Neural cell (in vitro differentiated cells): ENCODE measurements at regions not wholly inside any gene's neighbourhood (a gene's known extent, or its start where the extent isn't known, plus 50 kb on each side); places are given as distances from the start of the nearest gene placed in this dataset.

Experiments used
- H2AFZ ChIP-seq: fragments of 200-600, 300-800 bp; sonication (generic), shearing (Covaris generic); 2 replicates; pipeline ENCODE4 v1.6.0; 2014; ENCODE audit warnings: low read depth, mild to moderate bottlenecking, antibody characterized with exemption, low read length, moderate library complexity
- H3F3A ChIP-seq: fragments of 200-600 bp; shearing (Covaris generic); 2 replicates; pipeline ENCODE4 v1.6.1; 2016; ENCODE audit warnings: mild to moderate bottlenecking, moderate library complexity, mixed read lengths, antibody characterized with exemption, low read length; ENCODE audit not compliant: insufficient read depth, poor library complexity, severe bottlenecking
- H3K27ac ChIP-seq: fragments of 200-600, 300-800 bp; sonication (generic), shearing (Covaris generic); 2 replicates; pipeline ENCODE4 v1.5.1; 2014; ENCODE audit warnings: mild to moderate bottlenecking, low read length, moderate library complexity
- H3K27me3 ChIP-seq: fragments of 300-800, 200-600 bp; sonication (generic), shearing (Covaris generic); 2 replicates; pipeline ENCODE4 v1.6.0; 2014; ENCODE audit warnings: mild to moderate bottlenecking, low read depth, low read length, moderate library complexity; ENCODE audit not compliant: insufficient read depth
- H3K36me3 ChIP-seq: fragments of 300-800, 200-600 bp; sonication (generic), shearing (Covaris generic); 2 replicates; pipeline ENCODE4 v1.5.1; 2014; ENCODE audit warnings: mild to moderate bottlenecking, antibody characterized with exemption, low read length, moderate library complexity; ENCODE audit not compliant: insufficient read depth
- H3K4me2 ChIP-seq: fragments of 300-800, 200-600 bp; sonication (generic), shearing (Covaris generic); 2 replicates; pipeline ENCODE4 v1.6.0; 2014; ENCODE audit warnings: mild to moderate bottlenecking, low read length
- H3K4me3 ChIP-seq: fragments of 300-800, 200-600 bp; sonication (generic), shearing (Covaris generic); 2 replicates; pipeline ENCODE4 v1.5.1; 2014; ENCODE audit warnings: mild to moderate bottlenecking, low read length, moderate library complexity
- H3K79me2 ChIP-seq: fragments of 200-600 bp; shearing (Covaris generic); replicated peaks from 2 replicates; pipeline ENCODE4 v1.6.0; 2014; ENCODE audit warnings: mild to moderate bottlenecking, low read length, moderate library complexity; ENCODE audit not compliant: insufficient read depth
- H3K9ac ChIP-seq: fragments of 300-800, 200-600 bp; sonication (generic), shearing (Covaris generic); 2 replicates; pipeline ENCODE4 v1.6.1; 2016; ENCODE audit warnings: mild to moderate bottlenecking, low read length, mixed read lengths
- H3K9me2 ChIP-seq: fragments of 200-600 bp; shearing (Covaris generic); 2 replicates; pipeline ENCODE4 v1.6.1; 2016; ENCODE audit warnings: mild to moderate bottlenecking, low read length, mixed read lengths; ENCODE audit not compliant: insufficient read depth
- H3K9me3 ChIP-seq: fragments of 200-600, 300-800 bp; sonication (generic), shearing (Covaris generic); 2 replicates; pipeline ENCODE4 v1.6.1; 2016; ENCODE audit warnings: mild to moderate bottlenecking, mixed run types, low read length, moderate library complexity, mixed read lengths
- H4K20me1 ChIP-seq: fragments of 200-600 bp; shearing (Covaris generic); 2 replicates; pipeline ENCODE4 v1.6.1; 2016; ENCODE audit warnings: mild to moderate bottlenecking, mixed run types; ENCODE audit not compliant: insufficient read depth
- EP300 ChIP-seq: fragments of 450-650 bp; conservative IDR thresholded peaks from 2 replicates; pipeline ENCODE4 v1.6.1; 2014; ENCODE audit warnings: antibody characterized with exemption, mild to moderate bottlenecking, moderate library complexity; ENCODE audit not compliant: poor library complexity, severe bottlenecking
- EZH2 ChIP-seq: fragments of 200-600, 300-800 bp; shearing (Covaris generic), sonication (generic); IDR thresholded peaks from 2 replicates; pipeline ENCODE4 v1.6.1; 2014; ENCODE audit warnings: antibody characterized with exemption, low read length, borderline replicate concordance, mild to moderate bottlenecking; ENCODE audit not compliant: insufficient read depth, poor library complexity, severe bottlenecking
- MXI1 ChIP-seq: fragments of 450-650 bp; conservative IDR thresholded peaks from 2 replicates; pipeline ENCODE4 v1.6.1; 2014; ENCODE audit warnings: antibody characterized with exemption, mild to moderate bottlenecking; ENCODE audit not compliant: poor library complexity, severe bottlenecking
- POLR2AphosphoS5 ChIP-seq: IDR thresholded peaks from 2 replicates; pipeline ENCODE4 v1.6.1; 2012
- RAD21 ChIP-seq: fragments of 450-650 bp; conservative IDR thresholded peaks from 2 replicates; pipeline ENCODE4 v1.6.1; 2014; ENCODE audit warnings: antibody characterized with exemption, mild to moderate bottlenecking, moderate library complexity
- SMC3 ChIP-seq: fragments of 450-650 bp; conservative IDR thresholded peaks from 2 replicates; pipeline ENCODE4 v1.6.1; 2014; ENCODE audit warnings: antibody characterized with exemption, mild to moderate bottlenecking, moderate library complexity; ENCODE audit not compliant: poor library complexity
- TAF1 ChIP-seq: IDR thresholded peaks from 2 replicates; pipeline ENCODE4 v1.6.1; 2012; ENCODE audit warnings: low read depth
- TF ChIP-seq, protein P1 (sequence below): IDR thresholded peaks from 2 replicates; pipeline ENCODE4 v1.6.1; 2012; ENCODE audit warnings: borderline replicate concordance
- TF ChIP-seq, protein P2 (sequence below): fragments of 450-650 bp; IDR thresholded peaks from 2 replicates; pipeline ENCODE4 v1.5.1; 2014; ENCODE audit warnings: antibody characterized with exemption, mild to moderate bottlenecking, moderate library complexity; ENCODE audit not compliant: poor library complexity, severe bottlenecking

DNA sequence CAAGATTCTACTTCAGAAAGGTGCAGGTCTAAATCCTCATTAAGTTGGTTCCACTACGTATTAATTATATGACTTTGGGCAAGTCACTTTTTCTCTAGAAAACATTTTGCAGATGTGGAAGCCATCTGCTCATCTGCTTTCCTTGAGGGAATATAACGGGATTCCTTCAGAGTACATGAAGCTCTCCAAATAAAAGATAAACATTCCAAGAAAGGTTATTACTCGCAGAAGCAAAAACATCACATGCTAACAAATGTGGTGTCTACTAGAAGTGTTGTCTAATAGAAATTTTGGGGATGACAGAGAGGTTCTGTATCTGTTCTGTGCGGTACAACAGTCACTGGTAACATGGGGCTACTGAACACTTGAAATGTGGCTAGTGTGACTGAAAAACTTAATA, 60.2 kb downstream of the NIBAN1 start:
- Histone ChIP-seq H3K27ac (no peak overlapping the region), H3F3A (no peaks in the 10 kb centered on the region), H3K4me3 (no peak overlapping the region), H3K9me3 (no peaks in the 10 kb centered on the region), H2AFZ (no peak overlapping the region), H3K79me2 (no peaks in the 10 kb centered on the region), H3K9ac (no peak overlapping the region), H4K20me1 (no peaks in the 10 kb centered on the region), H3K27me3 (peaks cover 3% of the 10 kb centered on the region), H3K9me2 (no peaks in the 10 kb centered on the region), H3K4me2 (no peak overlapping the region), H3K36me3 (no peaks in the 10 kb centered on the region)
- TF ChIP-seq EP300 = no peak
- no peak for TF ChIP-seq MXI1
- TF ChIP-seq EZH2 = no peak
- no peak for TF ChIP-seq POLR2AphosphoS5
- TF ChIP-seq, protein P1, sequence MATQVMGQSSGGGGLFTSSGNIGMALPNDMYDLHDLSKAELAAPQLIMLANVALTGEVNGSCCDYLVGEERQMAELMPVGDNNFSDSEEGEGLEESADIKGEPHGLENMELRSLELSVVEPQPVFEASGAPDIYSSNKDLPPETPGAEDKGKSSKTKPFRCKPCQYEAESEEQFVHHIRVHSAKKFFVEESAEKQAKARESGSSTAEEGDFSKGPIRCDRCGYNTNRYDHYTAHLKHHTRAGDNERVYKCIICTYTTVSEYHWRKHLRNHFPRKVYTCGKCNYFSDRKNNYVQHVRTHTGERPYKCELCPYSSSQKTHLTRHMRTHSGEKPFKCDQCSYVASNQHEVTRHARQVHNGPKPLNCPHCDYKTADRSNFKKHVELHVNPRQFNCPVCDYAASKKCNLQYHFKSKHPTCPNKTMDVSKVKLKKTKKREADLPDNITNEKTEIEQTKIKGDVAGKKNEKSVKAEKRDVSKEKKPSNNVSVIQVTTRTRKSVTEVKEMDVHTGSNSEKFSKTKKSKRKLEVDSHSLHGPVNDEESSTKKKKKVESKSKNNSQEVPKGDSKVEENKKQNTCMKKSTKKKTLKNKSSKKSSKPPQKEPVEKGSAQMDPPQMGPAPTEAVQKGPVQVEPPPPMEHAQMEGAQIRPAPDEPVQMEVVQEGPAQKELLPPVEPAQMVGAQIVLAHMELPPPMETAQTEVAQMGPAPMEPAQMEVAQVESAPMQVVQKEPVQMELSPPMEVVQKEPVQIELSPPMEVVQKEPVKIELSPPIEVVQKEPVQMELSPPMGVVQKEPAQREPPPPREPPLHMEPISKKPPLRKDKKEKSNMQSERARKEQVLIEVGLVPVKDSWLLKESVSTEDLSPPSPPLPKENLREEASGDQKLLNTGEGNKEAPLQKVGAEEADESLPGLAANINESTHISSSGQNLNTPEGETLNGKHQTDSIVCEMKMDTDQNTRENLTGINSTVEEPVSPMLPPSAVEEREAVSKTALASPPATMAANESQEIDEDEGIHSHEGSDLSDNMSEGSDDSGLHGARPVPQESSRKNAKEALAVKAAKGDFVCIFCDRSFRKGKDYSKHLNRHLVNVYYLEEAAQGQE = no peak
- no peak for TF ChIP-seq SMC3
- TF ChIP-seq, protein P2, sequence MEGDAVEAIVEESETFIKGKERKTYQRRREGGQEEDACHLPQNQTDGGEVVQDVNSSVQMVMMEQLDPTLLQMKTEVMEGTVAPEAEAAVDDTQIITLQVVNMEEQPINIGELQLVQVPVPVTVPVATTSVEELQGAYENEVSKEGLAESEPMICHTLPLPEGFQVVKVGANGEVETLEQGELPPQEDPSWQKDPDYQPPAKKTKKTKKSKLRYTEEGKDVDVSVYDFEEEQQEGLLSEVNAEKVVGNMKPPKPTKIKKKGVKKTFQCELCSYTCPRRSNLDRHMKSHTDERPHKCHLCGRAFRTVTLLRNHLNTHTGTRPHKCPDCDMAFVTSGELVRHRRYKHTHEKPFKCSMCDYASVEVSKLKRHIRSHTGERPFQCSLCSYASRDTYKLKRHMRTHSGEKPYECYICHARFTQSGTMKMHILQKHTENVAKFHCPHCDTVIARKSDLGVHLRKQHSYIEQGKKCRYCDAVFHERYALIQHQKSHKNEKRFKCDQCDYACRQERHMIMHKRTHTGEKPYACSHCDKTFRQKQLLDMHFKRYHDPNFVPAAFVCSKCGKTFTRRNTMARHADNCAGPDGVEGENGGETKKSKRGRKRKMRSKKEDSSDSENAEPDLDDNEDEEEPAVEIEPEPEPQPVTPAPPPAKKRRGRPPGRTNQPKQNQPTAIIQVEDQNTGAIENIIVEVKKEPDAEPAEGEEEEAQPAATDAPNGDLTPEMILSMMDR = no peak
- no peak for TF ChIP-seq RAD21
- TF ChIP-seq TAF1 = no peak

DNA sequence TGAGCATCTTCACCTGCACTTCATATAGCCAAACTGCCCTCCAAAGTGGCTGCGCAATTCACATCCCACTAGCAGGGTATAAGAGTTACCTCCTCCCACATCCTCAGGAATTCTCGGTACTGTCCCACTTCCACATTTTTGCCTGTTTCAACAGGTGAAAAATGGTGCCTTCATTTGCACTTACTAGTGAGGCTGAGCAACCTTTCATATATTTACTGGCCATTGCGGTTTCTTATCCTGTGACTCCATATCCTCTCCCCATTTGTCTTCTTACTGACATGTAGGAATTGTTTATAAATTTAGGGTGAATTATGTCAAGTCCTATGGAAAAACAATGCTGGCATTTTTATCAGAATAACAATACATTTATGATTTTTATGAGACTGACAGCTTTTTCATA, 61.9 kb downstream of the NIBAN1 start:
- peaks cover 3% of the 10 kb centered on the region for H3K27me3 ChIP-seq
- H3K36me3 ChIP-seq = no peaks in the 10 kb centered on the region
- H3K4me2 ChIP-seq = no peak overlapping the region
- no peak overlapping the region for H3K4me3 ChIP-seq
- H3K9ac ChIP-seq = no peak overlapping the region
- H3F3A ChIP-seq = no peaks in the 10 kb centered on the region
- TF ChIP-seq RAD21 = no peak
- TF ChIP-seq POLR2AphosphoS5 = no peak
- TF ChIP-seq EP300 = no peak
- no peak for TF ChIP-seq TAF1
- TF ChIP-seq, protein P1 = no peak
- TF ChIP-seq, protein P2 = no peak
- TF ChIP-seq MXI1 = no peak
- TF ChIP-seq SMC3 = no peak
- no peak for TF ChIP-seq EZH2
- no peaks in the 10 kb centered on the region for H3K9me3 ChIP-seq
- H2AFZ ChIP-seq = no peak overlapping the region
- H3K27ac ChIP-seq = no peak overlapping the region
- H3K9me2 ChIP-seq = no peaks in the 10 kb centered on the region
- H3K79me2 ChIP-seq = no peaks in the 10 kb centered on the region
- H4K20me1 ChIP-seq = no peaks in the 10 kb centered on the region
